H1 (cell line): ENCODE measurements at regions not wholly inside any gene's neighbourhood (a gene's known extent, or its start where the extent isn't known, plus 50 kb on each side); places are given as distances from the start of the nearest gene placed in this dataset.

ENCODE experiments used
- CTCF ChIA-PET: fragments of 300-600 bp; sonication (Branson Sonifier 250); formaldehyde crosslinking; loops from one replicate; lab custom pipeline; 2021; ENCODE audit not compliant: partially characterized antibody; lab: Charles Lee
- POLR2A ChIA-PET: fragments of 300-600 bp; sonication (Branson Sonifier 250); formaldehyde crosslinking; loops from one replicate; lab custom pipeline; 2021; ENCODE audit warnings: inconsistent platforms; ENCODE audit not compliant: partially characterized antibody; lab: Charles Lee
- DNase-seq, 2 experiments: peaks; one replicate each; pipeline versions ENCODE4 v3.0.0 to v3.0.0-alpha.2; 2010 to 2022; ENCODE audit warnings: low spot score in 2 of 2, low read depth in 1 of 2, mixed read lengths in 1 of 2
- FAIRE-seq: peaks from 2 replicates; lab custom pipeline; 2011; peaks lifted over from hg19 to GRCh38; lab: Jason Lieb, UNC
- H2AFZ ChIP-seq: 2 replicates; pipeline ENCODE4 v1.8.1; 2012; ENCODE audit warnings: low read length, inconsistent platforms
- H2AK5ac ChIP-seq: 2 replicates; pipeline ENCODE4 v1.6.1; 2013; ENCODE audit warnings: low read depth, low read length
- H2BK120ac ChIP-seq: replicated peaks from 2 replicates; pipeline ENCODE3; 2013; ENCODE audit warnings: low read depth, low read length, inconsistent platforms
- H2BK12ac ChIP-seq: 2 replicates; pipeline ENCODE4 v1.6.1; 2013; ENCODE audit warnings: low read depth, low read length
- H2BK15ac ChIP-seq: 2 replicates; pipeline ENCODE4 v1.6.1; 2013; ENCODE audit warnings: low read length
- H2BK20ac ChIP-seq: 2 replicates; pipeline ENCODE4 v1.6.1; 2013; ENCODE audit warnings: low read length
- H2BK5ac ChIP-seq: 2 replicates; pipeline ENCODE4 v1.6.1; 2013; ENCODE audit warnings: low read depth, low read length
- H3K14ac ChIP-seq: 2 replicates; pipeline ENCODE4 v1.6.1; 2013; ENCODE audit warnings: inconsistent platforms; ENCODE audit not compliant: insufficient read length
- H3K18ac ChIP-seq: 2 replicates; pipeline ENCODE4 v1.6.1; 2013; ENCODE audit warnings: low read length; ENCODE audit errors: extremely low read depth
- H3K23ac ChIP-seq: 2 replicates; pipeline ENCODE4 v1.6.1; 2013; ENCODE audit warnings: inconsistent platforms; ENCODE audit not compliant: insufficient read length
- H3K23me2 ChIP-seq: 2 replicates; pipeline ENCODE4 v1.6.1; 2013; ENCODE audit warnings: low read depth, low read length
- H3K27ac ChIP-seq: 2 replicates; pipeline ENCODE4 v1.6.1; 2011; ENCODE audit warnings: low read depth, low read length, inconsistent platforms
- H3K27me3 ChIP-seq, 4 experiments: replicated peaks in 1 of 4; 1 replicate in 1 of 4; 2 replicates in 3 of 4; pipeline versions ENCODE4 v1.6.1 to v1.8.1; 2011 to 2013; ENCODE audit warnings: low read length in 3 of 4, mild to moderate bottlenecking in 3 of 4, inconsistent platforms in 2 of 4, mixed read lengths in 2 of 4, moderate library complexity in 1 of 4; ENCODE audit not compliant: control insufficient read depth in 3 of 4, insufficient read depth in 3 of 4; ENCODE audit errors: extremely low read depth in 1 of 4
- H3K36me3 ChIP-seq, 4 experiments: 2 replicates each; pipeline versions ENCODE4 v1.6.1 to v1.8.1; 2011 to 2013; ENCODE audit warnings: mild to moderate bottlenecking in 4 of 4, low read length in 3 of 4, moderate library complexity in 2 of 4, control low read depth in 1 of 4, inconsistent platforms in 1 of 4; ENCODE audit not compliant: insufficient read depth in 4 of 4, control insufficient read depth in 2 of 4
- H3K4ac ChIP-seq: replicated peaks from 2 replicates; pipeline ENCODE3; 2013; ENCODE audit warnings: low read length, low read depth, mixed read lengths, inconsistent platforms; ENCODE audit not compliant: insufficient read length
- H3K4me1 ChIP-seq, 4 experiments: replicated peaks in 1 of 4; 1 replicate in 1 of 4; 2 replicates in 3 of 4; pipeline versions ENCODE4 v1.6.1 to v1.8.1; 2011 to 2013; ENCODE audit warnings: low read length in 3 of 4, inconsistent platforms in 2 of 4, mixed read lengths in 1 of 4; ENCODE audit not compliant: insufficient read depth in 4 of 4, control insufficient read depth in 3 of 4
- H3K4me2 ChIP-seq, 2 experiments: 2 replicates each; pipeline versions ENCODE4 v1.6.1 to v1.8.1; 2011 to 2013; ENCODE audit warnings: low read depth in 2 of 2, low read length in 2 of 2, control low read depth in 1 of 2, inconsistent platforms in 1 of 2, mild to moderate bottlenecking in 1 of 2; ENCODE audit not compliant: insufficient read depth in 1 of 2
- H3K4me3 ChIP-seq, 4 experiments: fragments of 200-600, 300-600 bp in 1 of 4; sonication (generic), shearing (Covaris generic), sonication (Bioruptor Twin) in 1 of 4; 2 replicates each; pipeline versions ENCODE4 v1.5.1 to v1.8.1; 2011 to 2016; ENCODE audit warnings: low read length in 4 of 4, low read depth in 3 of 4, control low read depth in 2 of 4, inconsistent platforms in 2 of 4, mild to moderate bottlenecking in 2 of 4, mixed read lengths in 1 of 4, moderate library complexity in 1 of 4; ENCODE audit not compliant: insufficient read depth in 2 of 4; ENCODE audit errors: extremely low read depth in 1 of 4
- H3K56ac ChIP-seq: replicated peaks from 2 replicates; pipeline ENCODE3; 2013; ENCODE audit warnings: low read depth, mild to moderate bottlenecking, mixed read lengths, low read length, inconsistent platforms; ENCODE audit not compliant: insufficient read length
- H3K79me1 ChIP-seq: 2 replicates; pipeline ENCODE4 v1.6.1; 2013; ENCODE audit warnings: low read depth, low read length, control low read depth
- H3K79me2 ChIP-seq, 2 experiments: 2 replicates each; pipeline versions ENCODE4 v1.6.1 to v1.8.1; 2012 to 2013; ENCODE audit warnings: low read length in 2 of 2, mild to moderate bottlenecking in 2 of 2, inconsistent platforms in 1 of 2; ENCODE audit not compliant: insufficient read depth in 2 of 2, control insufficient read depth in 1 of 2
- H3K9ac ChIP-seq, 4 experiments: replicated peaks in 1 of 4; 1 replicate in 1 of 4; 2 replicates in 3 of 4; pipeline versions ENCODE4 v1.6.1 to v1.8.1; 2011 to 2013; ENCODE audit warnings: low read depth in 3 of 4, low read length in 3 of 4, control low read depth in 2 of 4, mild to moderate bottlenecking in 2 of 4, moderate library complexity in 2 of 4, inconsistent platforms in 1 of 4; ENCODE audit errors: extremely low read depth in 1 of 4
- H3K9me3 ChIP-seq, 2 experiments: 2 replicates each; pipeline versions ENCODE4 v1.6.1 to v1.8.1; 2012 to 2013; ENCODE audit warnings: mild to moderate bottlenecking in 2 of 2, moderate library complexity in 2 of 2, control low read depth in 1 of 2, inconsistent platforms in 1 of 2, low read depth in 1 of 2, low read length in 1 of 2, mixed read lengths in 1 of 2; ENCODE audit not compliant: insufficient read depth in 2 of 2
- H4K20me1 ChIP-seq, 2 experiments: replicated peaks in 1 of 2; 2 replicates each; pipeline versions ENCODE3 to v1.8.1; 2011 to 2013; ENCODE audit warnings: inconsistent platforms in 2 of 2, low read length in 2 of 2, mild to moderate bottlenecking in 1 of 2; ENCODE audit not compliant: insufficient read depth in 2 of 2, control insufficient read depth in 1 of 2
- H4K5ac ChIP-seq: 2 replicates; pipeline ENCODE4 v1.6.1; 2013; ENCODE audit warnings: low read length, low read depth, mixed read lengths, inconsistent platforms; ENCODE audit not compliant: insufficient read length
- H4K8ac ChIP-seq: 2 replicates; pipeline ENCODE4 v1.8.0; 2013; ENCODE audit warnings: mild to moderate bottlenecking, moderate library complexity, low read length, inconsistent platforms; ENCODE audit not compliant: insufficient read depth; ENCODE audit errors: extremely low read depth
- H4K91ac ChIP-seq: replicated peaks from 2 replicates; pipeline ENCODE3; 2013; ENCODE audit warnings: low read length, mixed read lengths, inconsistent platforms; ENCODE audit not compliant: insufficient read length
- CTBP2 ChIP-seq: IDR thresholded peaks from 2 replicates; pipeline ENCODE4 v1.7.0; 2011; ENCODE audit warnings: borderline replicate concordance, mild to moderate bottlenecking, moderate library complexity, mixed read lengths, low read length; ENCODE audit not compliant: insufficient read depth, insufficient read length
- JUN ChIP-seq: IDR thresholded peaks from 2 replicates; pipeline ENCODE4 v1.6.1; 2011; ENCODE audit warnings: low read depth, mild to moderate bottlenecking, improper control_type of control experiment, low read length
- NRF1 ChIP-seq: IDR thresholded peaks from 2 replicates; pipeline ENCODE4 v1.6.1; 2011; ENCODE audit warnings: mild to moderate bottlenecking, low read depth, low read length, improper control_type of control experiment
- PHF8 ChIP-seq: fragments of 200-600 bp; sonication (generic); conservative IDR thresholded peaks from 2 replicates; pipeline ENCODE4 v1.7.1; 2012; ENCODE audit warnings: low read depth, mild to moderate bottlenecking, inconsistent platforms, low read length, moderate library complexity
- RXRA ChIP-seq: IDR thresholded peaks from 2 replicates; pipeline ENCODE4 v1.6.1; 2011; ENCODE audit warnings: low read depth, mild to moderate bottlenecking, low read length, moderate library complexity; ENCODE audit not compliant: insufficient read depth
- SP2 ChIP-seq: IDR thresholded peaks from 2 replicates; pipeline ENCODE4 v1.6.1; 2012; ENCODE audit warnings: mild to moderate bottlenecking, low read length, inconsistent platforms
- TAF7 ChIP-seq: optimal IDR thresholded peaks from 2 replicates; pipeline ENCODE3; 2011; ENCODE audit warnings: low read depth, mild to moderate bottlenecking, inconsistent platforms, low read length, moderate library complexity, borderline replicate concordance
- TBP ChIP-seq: IDR thresholded peaks from 2 replicates; pipeline ENCODE4 v1.6.1; 2011; ENCODE audit warnings: low read depth, low read length, improper control_type of control experiment
- WGBS, 2 experiments: shearing (Covaris generic) in 1 of 2; methylation state at CpG; one replicate each; pipeline versions ENCODE4 v1.1.6 to v1.1.7; 2013 to 2015; ENCODE audit warnings: low lambda C conversion rate in 2 of 2, mixed read lengths in 2 of 2, inconsistent platforms in 1 of 2, low coverage in 1 of 2, missing lambda C conversion rate in 1 of 2; ENCODE audit not compliant: insufficient replicate concordance in 2 of 2, insufficient coverage in 1 of 2, insufficient read length in 1 of 2; ENCODE audit errors: extremely low coverage in 1 of 2, missing lambda C conversion rate in 1 of 2; 5-methylcytosine and 5-hydroxymethylcytosine counted together

DNA sequence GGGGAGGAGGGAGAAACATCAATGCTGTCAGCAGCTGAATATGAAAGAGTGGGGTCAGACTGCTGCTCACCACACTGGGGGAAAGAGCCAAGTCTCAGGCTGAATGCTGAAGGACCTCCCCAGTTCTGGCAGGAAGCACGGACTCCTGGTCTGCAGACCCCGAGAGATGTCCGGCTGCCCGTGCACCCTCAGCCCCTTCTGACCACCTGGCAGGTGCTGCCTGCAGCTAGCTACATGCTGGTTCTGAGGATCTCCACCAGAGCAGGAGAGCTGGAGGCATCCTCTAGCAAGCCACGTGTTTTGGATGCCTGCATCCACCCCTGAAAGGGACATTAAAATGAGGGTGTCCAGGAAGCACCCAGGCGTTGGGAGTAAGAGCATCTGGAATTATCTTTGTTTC, 74.2 kb downstream of the HTR5A start:
- no peak overlapping the region for H2BK5ac ChIP-seq
- H4K91ac ChIP-seq: no peak overlapping the region
- no peak overlapping the region for H3K4me3 ChIP-seq
- H3K9me3 ChIP-seq: 0 out of 4 replicates have a peak, but pooled peaks cover 0 to 5% of the 10 kb centered on the region in 2 experiments
- H3K14ac ChIP-seq: no peak overlapping the region
- no peak overlapping the region for H2BK20ac ChIP-seq
- no peak overlapping the region for H2BK12ac ChIP-seq
- H3K79me2 ChIP-seq: no peaks in the 10 kb centered on the region
- no peak overlapping the region for H3K23ac ChIP-seq
- H3K36me3 ChIP-seq: no peaks in the 10 kb centered on the region
- H3K23me2 ChIP-seq: no peaks in the 10 kb centered on the region
- no peak overlapping the region for H3K4me2 ChIP-seq
- no peaks in the 10 kb centered on the region for H3K79me1 ChIP-seq
- 92% methylated on average over 6 of the region's 6 CpGs; no CpG with 5 or more reads in 1 of the 2 experiments for WGBS, 2 experiments
- POLR2A ChIA-PET: no interaction called here
- TF ChIP-seq NRF1 (no peak), SP2 (no peak), RXRA (no peak), PHF8 (no peak), JUN (no peak), CTBP2 (no peak), TAF7 (no peak), TBP (no peak)
- no peak overlapping the region for H3K27ac ChIP-seq
- H2AFZ ChIP-seq: no peak overlapping the region
- no peak overlapping the region for H3K9ac ChIP-seq
- no peak overlapping the region for H2AK5ac ChIP-seq
- H2BK15ac ChIP-seq: no peak overlapping the region
- no peaks in the 10 kb centered on the region for H3K27me3 ChIP-seq
- no peak overlapping the region for H3K18ac ChIP-seq
- no peak overlapping the region for H4K8ac ChIP-seq
- peaks cover 0 to 3% of the 10 kb centered on the region in 2 experiments for H4K20me1 ChIP-seq
- no peak overlapping the region for H4K5ac ChIP-seq
- H3K4ac ChIP-seq: no peak overlapping the region
- CTCF ChIA-PET: interaction anchor here (0.6 to 1.8 kb wide), 2 partner anchors 10 to 255 kb away, joined by 3 to 4 read pairs; no protein-coding TSS in a partner anchor
- no peak overlapping the region for H2BK120ac ChIP-seq
- H3K56ac ChIP-seq: no peak overlapping the region
- no peak for FAIRE-seq
- no peak for DNase-seq
- H3K4me1 ChIP-seq: peaks cover 0 to 2% (median 0%) of the 10 kb centered on the region in 4 experiments; a peak in 1 of 7 replicates
